ENCODE measurements at regions not wholly inside any gene's neighbourhood (a gene's known extent, or its start where the extent isn't known, plus 50 kb on each side); places are given as distances from the start of the nearest gene placed in this dataset.

- TF ChIP-seq TCF12 (IDR thresholded peaks at IDR 0.05; ENCODE audit: low read depth, low read length) (no peak), USF2 (IDR thresholded peaks at IDR 0.05; ENCODE audit: low read length) (no peak), CHD1 (IDR thresholded peaks at IDR 0.05; ENCODE audit: low read depth, low read length) (no peak), HDAC6 (IDR thresholded peaks at IDR 0.05; ENCODE audit: low read depth, low read length) (no peak)
Observed at GRCh38 chr2:203599509-203599908, 64.4 kb upstream of the RAPH1 start (continued).
